ENCODE measurements at regions not wholly inside any gene's neighbourhood (a gene's known extent, or its start where the extent isn't known, plus 50 kb on each side); places are given as distances from the start of the nearest gene placed in this dataset.

- TF ChIP-seq HMGXB4 (CRISPR knock-in tag; IDR thresholded peaks at IDR 0.05; ENCODE audit: borderline replicate concordance), result no peak
- TF ChIP-seq FOXS1 (CRISPR knock-in tag; IDR thresholded peaks at IDR 0.05), result no peak
Observed at GRCh38 chr2:177154809-177155208, 57.8 kb upstream of the HNRNPA3 start (continued).

GRCh38 chr2:177155631-177156030 lies 57.0 kb upstream of the HNRNPA3 start:
- no peak for ATAC-seq
- CTCF ChIA-PET, result interaction anchor here (0.6 to 5.1 kb wide), 7 partner anchors 7 to 1045 kb away, joined by 3 to 24 read pairs (median 10); no protein-coding TSS in a partner anchor
- 89% methylated on average over 1 of the region's 1 CpG for WGBS (ENCODE audit: missing lambda C conversion rate)

More at GRCh38 chr2:177155631-177156030, 57.0 kb upstream of the HNRNPA3 start:
- H3K27ac ChIP-seq, result no peak overlapping the region
- no peak for DNase-seq (ENCODE audit: low read depth in 1 of 2, low spot score in 1 of 2)
- H3K4me3 ChIP-seq, result no peak overlapping the region
- H3K4me2 ChIP-seq, result no peak overlapping the region
- no peak for FAIRE-seq
- H3K4me1 ChIP-seq, result no peaks in the 10 kb centered on the region
- POLR2A ChIA-PET, result no interaction called here
- no peaks in the 10 kb centered on the region for H3K9me3 ChIP-seq
- TF ChIP-seq CBX8 (IDR thresholded peaks at IDR 0.05) (no peak), ATOH8 (CRISPR knock-in tag; IDR thresholded peaks at IDR 0.05; ENCODE audit: low read depth) (no peak), HDAC2 (IDR thresholded peaks at IDR 0.05) (no peak), FOSL2 (IDR thresholded peaks at IDR 0.05) (no peak), FOSL2 (CRISPR knock-in tag; IDR thresholded peaks at IDR 0.05) (no peak), HOXB5 (CRISPR knock-in tag; IDR thresholded peaks at IDR 0.05) (no peak), TP53 (CRISPR knock-in tag; IDR thresholded peaks at IDR 0.05) (no peak), HMGXB4 (CRISPR knock-in tag; IDR thresholded peaks at IDR 0.05; ENCODE audit: borderline replicate concordance) (no peak), USF2 (IDR thresholded peaks at IDR 0.05) (no peak), PHF8 (IDR thresholded peaks at IDR 0.05; ENCODE audit: borderline replicate concordance, low read depth) (no peak), ZSCAN20 (CRISPR knock-in tag; IDR thresholded peaks at IDR 0.05) (no peak), KDM1A (IDR thresholded peaks at IDR 0.05; ENCODE audit: low read depth) (no peak), SMC3 (IDR thresholded peaks at IDR 0.05) (no peak), BCL3 (IDR thresholded peaks at IDR 0.05) (no peak), EHF (CRISPR knock-in tag; IDR thresholded peaks at IDR 0.05) (no peak)

Data from A549 (cell line).